ENCODE measurements at regions not wholly inside any gene's neighbourhood (a gene's known extent, or its start where the extent isn't known, plus 50 kb on each side); places are given as distances from the start of the nearest gene placed in this dataset.

DNA sequence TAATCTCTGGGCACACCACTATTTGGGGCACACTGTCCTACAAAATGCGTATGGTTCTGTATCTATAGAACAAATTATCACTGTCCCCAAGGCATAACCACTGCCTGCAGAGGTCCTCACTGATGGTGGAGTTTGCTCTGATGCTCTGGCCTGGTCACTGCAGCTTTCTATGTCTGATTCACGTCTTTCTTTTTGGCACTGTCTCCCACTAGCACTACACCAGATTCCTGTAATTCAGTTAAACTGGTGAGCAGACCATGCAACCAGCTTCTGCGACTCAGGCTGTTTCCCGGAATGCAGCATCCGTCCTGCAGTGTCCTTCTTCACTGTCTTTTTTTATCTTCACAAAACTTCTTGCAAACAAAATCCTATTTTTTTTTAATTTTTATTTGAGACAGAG, 112.8 kb downstream of the KLF6 start:
- TF ChIP-seq, protein P1, sequence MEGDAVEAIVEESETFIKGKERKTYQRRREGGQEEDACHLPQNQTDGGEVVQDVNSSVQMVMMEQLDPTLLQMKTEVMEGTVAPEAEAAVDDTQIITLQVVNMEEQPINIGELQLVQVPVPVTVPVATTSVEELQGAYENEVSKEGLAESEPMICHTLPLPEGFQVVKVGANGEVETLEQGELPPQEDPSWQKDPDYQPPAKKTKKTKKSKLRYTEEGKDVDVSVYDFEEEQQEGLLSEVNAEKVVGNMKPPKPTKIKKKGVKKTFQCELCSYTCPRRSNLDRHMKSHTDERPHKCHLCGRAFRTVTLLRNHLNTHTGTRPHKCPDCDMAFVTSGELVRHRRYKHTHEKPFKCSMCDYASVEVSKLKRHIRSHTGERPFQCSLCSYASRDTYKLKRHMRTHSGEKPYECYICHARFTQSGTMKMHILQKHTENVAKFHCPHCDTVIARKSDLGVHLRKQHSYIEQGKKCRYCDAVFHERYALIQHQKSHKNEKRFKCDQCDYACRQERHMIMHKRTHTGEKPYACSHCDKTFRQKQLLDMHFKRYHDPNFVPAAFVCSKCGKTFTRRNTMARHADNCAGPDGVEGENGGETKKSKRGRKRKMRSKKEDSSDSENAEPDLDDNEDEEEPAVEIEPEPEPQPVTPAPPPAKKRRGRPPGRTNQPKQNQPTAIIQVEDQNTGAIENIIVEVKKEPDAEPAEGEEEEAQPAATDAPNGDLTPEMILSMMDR (conservative IDR thresholded peaks at IDR 0.05; ENCODE audit: low read depth, low read length): no peak
- TF ChIP-seq POLR2A (IDR thresholded peaks at IDR 0.05; ENCODE audit: low read depth, low read length): no peak
- TF ChIP-seq RAD21 (IDR thresholded peaks at IDR 0.05; ENCODE audit: low read length): no peak
- TF ChIP-seq MXI1 (IDR thresholded peaks at IDR 0.05; ENCODE audit: borderline replicate concordance, low read depth, low read length): no peak
- no peak for TF ChIP-seq MAZ (IDR thresholded peaks at IDR 0.05; ENCODE audit: borderline replicate concordance, low read depth, low read length)
- no peak for TF ChIP-seq NFE2L2 (IDR thresholded peaks at IDR 0.05; ENCODE audit: low read depth, low read length)
- TF ChIP-seq MAFK (IDR thresholded peaks at IDR 0.05; ENCODE audit: low read depth, low read length): no peak
- no peak for TF ChIP-seq RFX5 (IDR thresholded peaks at IDR 0.05; ENCODE audit: low read depth, low read length)
- no peak for TF ChIP-seq CHD1 (IDR thresholded peaks at IDR 0.05; ENCODE audit: low read depth, low read length)
